Adrenal gland (tissue), 9 donors: ENCODE measurements at regions not wholly inside any gene's neighbourhood (a gene's known extent, or its start where the extent isn't known, plus 50 kb on each side); places are given as distances from the start of the nearest gene placed in this dataset.

Experiments
- DNase-seq, 7 donors: peaks; one replicate each; pipeline ENCODE4 v3.0.0-alpha.2; 2019 to 2020
- H3K27ac ChIP-seq, 5 donors: fragments of 200-600 bp; sonication (generic) in 4 of 5; 1 replicate in 3 of 5; 2 replicates in 2 of 5; pipeline versions ENCODE4 v1.5.1 to v1.8.0; 2016 to 2020; ENCODE audit warnings: mild to moderate bottlenecking in 1 of 5
- H3K27me3 ChIP-seq: fragments of 200-600 bp; 2 replicates; pipeline ENCODE4 v1.8.0; 2021
- H3K36me3 ChIP-seq, 2 donors: fragments of 200-600 bp; replicated peaks in 1 of 2; 1 replicate in 1 of 2; 2 replicates in 1 of 2; pipeline versions ENCODE4 v1.5.1 to v1.8.0; 2018 to 2022
- H3K4me1 ChIP-seq, 2 donors: fragments of 200-600 bp; replicated peaks in 1 of 2; 1 replicate in 1 of 2; 2 replicates in 1 of 2; pipeline versions ENCODE4 v1.5.1 to v1.8.0; 2018 to 2021
- H3K4me3 ChIP-seq, 4 donors: fragments of 200-600 bp; sonication (generic) in 3 of 4; one replicate each; pipeline ENCODE4 v1.5.1; 2016 to 2018
- H3K9me3 ChIP-seq, 3 donors: fragments of 200-600 bp; sonication (generic) in 1 of 3; replicated peaks in 1 of 3; 1 replicate in 2 of 3; 2 replicates in 1 of 3; pipeline versions ENCODE4 v1.5.1 to v1.8.0; 2016 to 2021
- POLR2A ChIP-seq, 2 donors: fragments of 450-650 bp; IDR thresholded peaks; one replicate each; pipeline ENCODE4 v1.6.1; 2017; ENCODE audit warnings: antibody characterized with exemption in 2 of 2, mild to moderate bottlenecking in 2 of 2, moderate library complexity in 1 of 2
- WGBS, 4 donors: extraction: QIAGEN DNeasy Blood & Tissue Kit in 2 of 4; methylation state at CpG; one replicate each; pipeline versions ENCODE4 v1.1.5 to v1.1.7; 2013 to 2017; 5-methylcytosine and 5-hydroxymethylcytosine counted together
- intact Hi-C, 2 donors: fragments of 100-400 bp; cut with DNase I; formaldehyde crosslinking; loops; one replicate each; pipeline versions ENCODE4 v1.14.1 to v1.15.0; 2022 to 2023
- TF ChIP-seq, protein P1 (sequence below), 6 experiments: fragments of 450-650 bp in 4 of 6; fragments of 200-600 bp in 2 of 6; sonication (generic) in 1 of 6; IDR thresholded peaks; 1 replicate in 5 of 6; 2 replicates in 1 of 6; pipeline versions ENCODE4 v1.5.1 to v1.8.0; 2016 to 2021; ENCODE audit warnings: antibody characterized with exemption in 6 of 6, mild to moderate bottlenecking in 2 of 6, moderate library complexity in 1 of 6
- donor health status: healthy with polysubstance abuse.
- donor health status: Bipolar disorder and iron deficiency.
- donor health status: DM: yes; HTN: yes; CAD: no.
- donor health status: DM: no; HTN: no; CAD: no.
- donor health status: DM: no; HTN: no; CAD: no.

DNA sequence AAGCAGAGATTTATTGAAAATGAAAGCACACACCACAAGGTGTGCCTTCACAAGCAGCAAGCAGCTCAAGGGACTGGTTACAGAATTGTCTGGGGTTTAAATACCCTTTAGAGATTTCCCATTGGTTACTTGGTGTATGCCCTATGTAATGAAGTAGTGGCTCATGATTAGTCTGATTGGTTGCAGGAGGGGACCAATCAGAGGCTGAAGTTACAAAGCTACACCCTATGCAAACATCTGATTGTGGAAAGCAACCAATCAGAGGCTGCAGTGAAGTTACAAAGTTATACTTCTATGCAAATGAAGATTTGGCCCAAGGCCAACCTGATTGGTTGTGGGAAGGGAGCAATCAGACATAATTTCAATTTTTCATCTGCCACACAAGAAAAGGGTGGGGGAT lies 119.9 kb downstream of the C9orf152 start:
- no peak for DNase-seq
- Histone ChIP-seq H3K4me3 (no peak overlapping the region), H3K36me3 (no peaks in the 10 kb centered on the region), H3K27me3 (no peaks in the 10 kb centered on the region), H3K27ac (no peak overlapping the region), H3K4me1 (no peaks in the 10 kb centered on the region), H3K9me3 (no peaks in the 10 kb centered on the region)
- intact Hi-C loops = no loop called here
- TF ChIP-seq, protein P1, sequence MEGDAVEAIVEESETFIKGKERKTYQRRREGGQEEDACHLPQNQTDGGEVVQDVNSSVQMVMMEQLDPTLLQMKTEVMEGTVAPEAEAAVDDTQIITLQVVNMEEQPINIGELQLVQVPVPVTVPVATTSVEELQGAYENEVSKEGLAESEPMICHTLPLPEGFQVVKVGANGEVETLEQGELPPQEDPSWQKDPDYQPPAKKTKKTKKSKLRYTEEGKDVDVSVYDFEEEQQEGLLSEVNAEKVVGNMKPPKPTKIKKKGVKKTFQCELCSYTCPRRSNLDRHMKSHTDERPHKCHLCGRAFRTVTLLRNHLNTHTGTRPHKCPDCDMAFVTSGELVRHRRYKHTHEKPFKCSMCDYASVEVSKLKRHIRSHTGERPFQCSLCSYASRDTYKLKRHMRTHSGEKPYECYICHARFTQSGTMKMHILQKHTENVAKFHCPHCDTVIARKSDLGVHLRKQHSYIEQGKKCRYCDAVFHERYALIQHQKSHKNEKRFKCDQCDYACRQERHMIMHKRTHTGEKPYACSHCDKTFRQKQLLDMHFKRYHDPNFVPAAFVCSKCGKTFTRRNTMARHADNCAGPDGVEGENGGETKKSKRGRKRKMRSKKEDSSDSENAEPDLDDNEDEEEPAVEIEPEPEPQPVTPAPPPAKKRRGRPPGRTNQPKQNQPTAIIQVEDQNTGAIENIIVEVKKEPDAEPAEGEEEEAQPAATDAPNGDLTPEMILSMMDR (IDR thresholded peaks at IDR 0.05) = no peak
- no peak for TF ChIP-seq POLR2A (IDR thresholded peaks at IDR 0.05)

DNA sequence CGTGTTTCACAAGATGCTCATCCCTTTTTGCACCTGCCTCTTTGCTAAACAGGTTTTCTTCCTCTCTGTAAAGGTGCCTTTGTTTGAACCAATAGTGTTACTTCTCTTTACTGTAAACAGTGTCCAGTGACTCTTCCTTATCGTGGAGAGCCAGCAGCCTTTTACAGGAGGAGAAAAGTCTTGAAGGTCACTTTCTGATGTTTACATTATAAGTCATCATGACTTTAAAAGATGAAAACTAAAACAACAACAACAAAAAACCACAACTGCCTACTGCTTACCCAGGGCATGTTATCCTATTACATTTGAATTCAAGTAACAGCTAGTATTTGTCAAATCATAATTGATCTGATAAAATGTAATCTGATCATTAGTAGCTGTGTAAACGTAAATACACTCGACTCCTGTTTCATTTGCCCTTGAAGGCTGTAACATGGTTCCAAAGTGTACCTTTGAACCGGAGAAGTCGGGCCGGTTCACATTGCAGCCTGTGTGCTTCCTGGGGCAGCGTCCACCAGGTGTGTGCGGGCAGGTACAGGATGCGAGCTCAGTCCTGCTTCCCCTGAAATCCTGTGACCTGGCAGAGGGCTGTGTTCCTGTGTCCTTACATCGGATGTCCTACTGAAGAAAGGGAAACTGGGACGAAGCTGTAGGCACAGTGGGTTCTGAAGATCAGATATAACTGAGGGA lies 118.1 kb downstream of the C9orf152 start:
- Histone ChIP-seq H3K36me3 (no peaks in the 10 kb centered on the region), H3K9me3 (no peaks in the 10 kb centered on the region), H3K27me3 (no peaks in the 10 kb centered on the region), H3K27ac (no peak overlapping the region), H3K4me3 (no peak overlapping the region), H3K4me1 (no peaks in the 10 kb centered on the region)
- DNase-seq = no peak
- no peak for TF ChIP-seq POLR2A (IDR thresholded peaks at IDR 0.05)
- TF ChIP-seq, protein P1 (IDR thresholded peaks at IDR 0.05) = no peak
- WGBS, 4 donors = 47 to 53% (median 51%) methylated on average over 12 of the region's 12 CpGs
- intact Hi-C loops = no loop called here

DNA sequence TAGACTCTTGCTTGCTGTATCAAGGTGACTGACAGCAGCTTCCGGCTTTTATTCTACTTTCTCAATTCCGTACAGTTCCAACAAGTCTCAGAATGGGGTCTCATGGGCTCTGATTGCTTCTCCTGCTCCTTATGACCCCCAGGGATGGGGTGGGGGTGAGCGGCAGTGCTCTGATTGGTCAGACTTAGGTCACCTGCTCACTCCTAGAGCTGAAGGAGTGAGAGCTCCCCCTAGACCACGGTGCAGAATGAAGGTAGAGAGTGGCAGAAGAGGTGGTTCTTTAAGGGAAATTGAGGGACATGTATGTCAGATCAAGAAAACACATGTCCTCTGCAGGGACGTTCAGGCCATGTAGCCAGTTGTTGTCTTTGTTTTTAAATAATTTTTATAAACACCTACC lies 115.2 kb downstream of the C9orf152 start:
- H3K36me3 ChIP-seq = no peaks in the 10 kb centered on the region
- TF ChIP-seq, protein P1 (IDR thresholded peaks at IDR 0.05) = no peak
- no peak for TF ChIP-seq POLR2A (IDR thresholded peaks at IDR 0.05)
- intact Hi-C loops = no loop called here
- H3K27me3 ChIP-seq = no peaks in the 10 kb centered on the region
- H3K27ac ChIP-seq = no peak overlapping the region
- H3K9me3 ChIP-seq = no peaks in the 10 kb centered on the region
- WGBS, 4 donors = 81 to 89% (median 87%) methylated on average over 5 of the region's 5 CpGs
- H3K4me3 ChIP-seq = no peak overlapping the region
- no peak for DNase-seq
- H3K4me1 ChIP-seq = no peaks in the 10 kb centered on the region

DNA sequence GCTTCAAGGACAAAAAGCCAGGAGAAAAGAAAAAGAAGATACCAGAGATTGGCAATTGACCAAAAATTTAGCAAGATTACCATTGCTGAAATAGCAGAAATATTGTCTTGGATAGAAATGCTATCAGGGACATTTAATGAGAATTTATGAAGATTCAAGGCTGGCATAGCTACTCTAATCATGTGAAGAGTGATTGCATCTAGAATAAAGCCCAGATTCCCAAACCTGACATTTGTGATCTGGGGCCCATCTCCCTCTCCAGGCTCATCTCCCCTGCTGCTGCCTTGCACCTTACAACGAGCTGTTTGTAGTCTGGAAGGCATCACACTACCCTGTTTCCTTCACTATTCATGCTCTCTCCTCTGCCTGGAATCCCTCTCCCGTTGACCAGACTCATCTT lies 114.5 kb downstream of the C9orf152 start:
- no peaks in the 10 kb centered on the region for H3K4me1 ChIP-seq
- H3K4me3 ChIP-seq = no peak overlapping the region
- no peaks in the 10 kb centered on the region for H3K9me3 ChIP-seq
- no peak overlapping the region for H3K27ac ChIP-seq
- DNase-seq = no peak
- TF ChIP-seq, protein P1 (IDR thresholded peaks at IDR 0.05) = no peak
- no peak for TF ChIP-seq POLR2A (IDR thresholded peaks at IDR 0.05)
- no peaks in the 10 kb centered on the region for H3K36me3 ChIP-seq
- 76 to 92% (median 81%) methylated on average over 2 of the region's 2 CpGs for WGBS, 4 donors
- no peaks in the 10 kb centered on the region for H3K27me3 ChIP-seq
- intact Hi-C loops = no loop called here
